A673 (cell line): ENCODE measurements at regions not wholly inside any gene's neighbourhood (a gene's known extent, or its start where the extent isn't known, plus 50 kb on each side); places are given as distances from the start of the nearest gene placed in this dataset.

Experiments
- EZH2 ChIP-seq: fragments of 200-600 bp; sonication (generic); IDR thresholded peaks from 2 replicates; pipeline ENCODE4 v1.6.1; 2017; ENCODE audit warnings: borderline replicate concordance, low read depth, mild to moderate bottlenecking, mixed read lengths, antibody characterized with exemption, low read length; ENCODE audit not compliant: poor library complexity, severe bottlenecking
- TF ChIP-seq, protein P1 (sequence below): fragments of 300-800, 200-600 bp; sonication (generic); conservative IDR thresholded peaks from 2 replicates; pipeline ENCODE4 v1.5.1; 2017; ENCODE audit warnings: low read depth, mild to moderate bottlenecking, antibody characterized with exemption, low read length, moderate library complexity, mixed read lengths

GRCh38 chr15:77898811-77899730, 178.4 kb downstream of the TBC1D2B start:
- TF ChIP-seq, protein P1, sequence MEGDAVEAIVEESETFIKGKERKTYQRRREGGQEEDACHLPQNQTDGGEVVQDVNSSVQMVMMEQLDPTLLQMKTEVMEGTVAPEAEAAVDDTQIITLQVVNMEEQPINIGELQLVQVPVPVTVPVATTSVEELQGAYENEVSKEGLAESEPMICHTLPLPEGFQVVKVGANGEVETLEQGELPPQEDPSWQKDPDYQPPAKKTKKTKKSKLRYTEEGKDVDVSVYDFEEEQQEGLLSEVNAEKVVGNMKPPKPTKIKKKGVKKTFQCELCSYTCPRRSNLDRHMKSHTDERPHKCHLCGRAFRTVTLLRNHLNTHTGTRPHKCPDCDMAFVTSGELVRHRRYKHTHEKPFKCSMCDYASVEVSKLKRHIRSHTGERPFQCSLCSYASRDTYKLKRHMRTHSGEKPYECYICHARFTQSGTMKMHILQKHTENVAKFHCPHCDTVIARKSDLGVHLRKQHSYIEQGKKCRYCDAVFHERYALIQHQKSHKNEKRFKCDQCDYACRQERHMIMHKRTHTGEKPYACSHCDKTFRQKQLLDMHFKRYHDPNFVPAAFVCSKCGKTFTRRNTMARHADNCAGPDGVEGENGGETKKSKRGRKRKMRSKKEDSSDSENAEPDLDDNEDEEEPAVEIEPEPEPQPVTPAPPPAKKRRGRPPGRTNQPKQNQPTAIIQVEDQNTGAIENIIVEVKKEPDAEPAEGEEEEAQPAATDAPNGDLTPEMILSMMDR: no peak
- TF ChIP-seq EZH2: no peak
